Loucy (cell line): ENCODE measurements at regions not wholly inside any gene's neighbourhood (a gene's known extent, or its start where the extent isn't known, plus 50 kb on each side); places are given as distances from the start of the nearest gene placed in this dataset.
"Not testable (repeated sequence)": the region's sequence is repeated elsewhere in the genome, so short reads cannot be mapped to it uniquely, and the experiment has no call there.

Experiments
- H2AFZ ChIP-seq: fragments of 200-600 bp; sonication (generic); 2 replicates; pipeline ENCODE4 v1.6.0; 2016; ENCODE audit warnings: antibody characterized with exemption, mild to moderate bottlenecking, low read length, moderate library complexity
- H3F3A ChIP-seq: fragments of 200-600 bp; 2 replicates; pipeline ENCODE4 v1.6.0; 2016; ENCODE audit warnings: antibody characterized with exemption, low read depth, mild to moderate bottlenecking
- H3K27me3 ChIP-seq: fragments of 200-600 bp; sonication (generic); 2 replicates; pipeline ENCODE4 v1.6.1; 2014; ENCODE audit warnings: low read length, mild to moderate bottlenecking; ENCODE audit not compliant: insufficient read depth, poor library complexity, severe bottlenecking
- H3K36me3 ChIP-seq: fragments of 200-600 bp; sonication (generic); 2 replicates; pipeline ENCODE4 v1.6.1; 2016; ENCODE audit warnings: low read length; ENCODE audit not compliant: insufficient read depth
- H3K4me1 ChIP-seq: fragments of 200-600 bp; sonication (generic); 2 replicates; pipeline ENCODE4 v1.5.1; 2014; ENCODE audit warnings: low read length, mild to moderate bottlenecking; ENCODE audit not compliant: insufficient read depth, poor library complexity, severe bottlenecking
- H3K4me2 ChIP-seq: fragments of 200-600 bp; sonication (generic); 2 replicates; pipeline ENCODE4 v1.6.0; 2014; ENCODE audit warnings: antibody characterized with exemption, low read length, low read depth, mild to moderate bottlenecking; ENCODE audit not compliant: poor library complexity, severe bottlenecking
- H3K4me3 ChIP-seq: fragments of 200-600 bp; sonication (generic); 2 replicates; pipeline ENCODE4 v1.5.1; 2014; ENCODE audit warnings: low read length, mild to moderate bottlenecking, mixed read lengths; ENCODE audit not compliant: poor library complexity, severe bottlenecking
- H3K79me2 ChIP-seq: fragments of 200-600 bp; sonication (generic); 2 replicates; pipeline ENCODE4 v1.6.1; 2014; ENCODE audit warnings: low read length; ENCODE audit not compliant: insufficient read depth
- H3K9ac ChIP-seq: fragments of 200-600 bp; sonication (generic); 2 replicates; pipeline ENCODE4 v1.6.0; 2014; ENCODE audit warnings: mild to moderate bottlenecking, low read depth, low read length, moderate library complexity; ENCODE audit not compliant: poor library complexity, severe bottlenecking
- H3K9me2 ChIP-seq: fragments of 200-600 bp; sonication (generic); replicated peaks from 2 replicates; pipeline ENCODE4 v1.6.1; 2016; ENCODE audit warnings: low read depth, low read length, mixed read lengths
- H3K9me3 ChIP-seq: fragments of 200-600 bp; sonication (generic); 2 replicates; pipeline ENCODE4 v1.6.1; 2014; ENCODE audit warnings: mild to moderate bottlenecking, antibody characterized with exemption, low read length, low read depth; ENCODE audit not compliant: insufficient read depth
- H4K20me1 ChIP-seq: fragments of 200-600 bp; sonication (generic); 2 replicates; pipeline ENCODE4 v1.6.0; 2014; ENCODE audit warnings: antibody characterized with exemption, low read length, mild to moderate bottlenecking; ENCODE audit not compliant: insufficient read depth, poor library complexity, severe bottlenecking
- EZH2phosphoT487 ChIP-seq: fragments of 200-600 bp; IDR thresholded peaks from 2 replicates; pipeline ENCODE4 v1.6.1; 2018; ENCODE audit warnings: antibody characterized with exemption, mild to moderate bottlenecking, moderate library complexity, borderline replicate concordance
- TF ChIP-seq, protein P1 (sequence below): fragments of 200-600 bp; sonication (generic); conservative IDR thresholded peaks from 2 replicates; pipeline ENCODE4 v1.5.1; 2014; ENCODE audit warnings: mild to moderate bottlenecking, antibody characterized with exemption, low read length

DNA sequence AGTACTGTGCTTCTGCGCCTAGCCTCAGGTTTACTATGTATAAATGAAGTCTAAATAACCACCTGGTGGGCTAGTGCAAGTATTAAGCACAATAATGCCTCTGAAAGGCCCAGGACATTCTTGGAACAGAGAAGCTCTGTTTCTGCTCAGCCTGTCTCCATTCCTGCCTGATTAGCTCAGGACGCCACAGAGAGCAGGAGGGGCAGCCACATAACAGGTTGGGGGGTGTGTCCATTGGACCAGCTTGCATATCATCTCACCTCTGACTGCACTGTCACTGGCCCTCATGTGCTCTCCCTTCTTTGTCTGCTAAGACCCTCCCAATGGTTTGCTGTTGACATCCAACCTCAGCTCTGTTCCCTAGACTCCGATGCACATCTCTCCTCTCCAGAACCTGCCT lies 52.8 kb upstream of the IKZF1 start:
- no peaks in the 10 kb centered on the region for H4K20me1 ChIP-seq
- no peak for TF ChIP-seq EZH2phosphoT487
- TF ChIP-seq, protein P1, sequence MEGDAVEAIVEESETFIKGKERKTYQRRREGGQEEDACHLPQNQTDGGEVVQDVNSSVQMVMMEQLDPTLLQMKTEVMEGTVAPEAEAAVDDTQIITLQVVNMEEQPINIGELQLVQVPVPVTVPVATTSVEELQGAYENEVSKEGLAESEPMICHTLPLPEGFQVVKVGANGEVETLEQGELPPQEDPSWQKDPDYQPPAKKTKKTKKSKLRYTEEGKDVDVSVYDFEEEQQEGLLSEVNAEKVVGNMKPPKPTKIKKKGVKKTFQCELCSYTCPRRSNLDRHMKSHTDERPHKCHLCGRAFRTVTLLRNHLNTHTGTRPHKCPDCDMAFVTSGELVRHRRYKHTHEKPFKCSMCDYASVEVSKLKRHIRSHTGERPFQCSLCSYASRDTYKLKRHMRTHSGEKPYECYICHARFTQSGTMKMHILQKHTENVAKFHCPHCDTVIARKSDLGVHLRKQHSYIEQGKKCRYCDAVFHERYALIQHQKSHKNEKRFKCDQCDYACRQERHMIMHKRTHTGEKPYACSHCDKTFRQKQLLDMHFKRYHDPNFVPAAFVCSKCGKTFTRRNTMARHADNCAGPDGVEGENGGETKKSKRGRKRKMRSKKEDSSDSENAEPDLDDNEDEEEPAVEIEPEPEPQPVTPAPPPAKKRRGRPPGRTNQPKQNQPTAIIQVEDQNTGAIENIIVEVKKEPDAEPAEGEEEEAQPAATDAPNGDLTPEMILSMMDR, result no peak
- no peaks in the 10 kb centered on the region for H3K36me3 ChIP-seq
- no peaks in the 10 kb centered on the region for H3F3A ChIP-seq
- no peaks in the 10 kb centered on the region for H3K4me1 ChIP-seq
- H3K27me3 ChIP-seq, result no peaks in the 10 kb centered on the region
- no peak overlapping the region for H3K4me3 ChIP-seq
- no peak overlapping the region for H3K4me2 ChIP-seq
- peaks cover 6% of the 10 kb centered on the region for H3K9me3 ChIP-seq
- H2AFZ ChIP-seq, result no peak overlapping the region
- H3K9ac ChIP-seq, result no peak overlapping the region
- no peaks in the 10 kb centered on the region for H3K79me2 ChIP-seq
- no peaks in the 10 kb centered on the region for H3K9me2 ChIP-seq

DNA sequence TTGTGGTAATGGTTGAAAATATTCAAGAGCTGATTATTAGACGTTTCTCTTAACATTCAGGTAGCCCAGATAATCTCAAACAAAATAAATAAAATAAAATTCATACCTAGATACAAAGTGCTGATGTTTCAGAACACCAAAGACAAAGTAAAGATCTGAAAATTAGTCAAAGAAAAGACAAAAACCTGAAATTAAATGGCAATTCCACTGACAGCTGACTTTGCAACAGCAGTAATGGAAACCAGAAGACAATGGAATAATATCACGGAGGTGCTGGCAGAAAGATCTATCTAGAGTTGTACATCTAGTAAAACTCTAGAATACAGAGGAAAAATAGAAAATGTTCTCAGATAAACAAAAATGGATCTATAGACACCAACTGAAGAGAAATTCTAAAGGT lies 58.0 kb upstream of the IKZF1 start:
- no peaks in the 10 kb centered on the region for H3K36me3 ChIP-seq
- H2AFZ ChIP-seq, result no peak overlapping the region
- H3K79me2 ChIP-seq, result no peaks in the 10 kb centered on the region
- no peak for TF ChIP-seq EZH2phosphoT487
- TF ChIP-seq, protein P1, result no peak
- no peaks in the 10 kb centered on the region for H3K27me3 ChIP-seq
- H4K20me1 ChIP-seq, result no peaks in the 10 kb centered on the region
- H3K4me3 ChIP-seq, result no peak overlapping the region
- no peak overlapping the region for H3K4me2 ChIP-seq
- H3F3A ChIP-seq, result no peaks in the 10 kb centered on the region
- H3K4me1 ChIP-seq, result no peaks in the 10 kb centered on the region
- peaks cover 9% of the 10 kb centered on the region for H3K9me3 ChIP-seq
- H3K9ac ChIP-seq, result no peak overlapping the region
- H3K9me2 ChIP-seq, result no peaks in the 10 kb centered on the region

DNA sequence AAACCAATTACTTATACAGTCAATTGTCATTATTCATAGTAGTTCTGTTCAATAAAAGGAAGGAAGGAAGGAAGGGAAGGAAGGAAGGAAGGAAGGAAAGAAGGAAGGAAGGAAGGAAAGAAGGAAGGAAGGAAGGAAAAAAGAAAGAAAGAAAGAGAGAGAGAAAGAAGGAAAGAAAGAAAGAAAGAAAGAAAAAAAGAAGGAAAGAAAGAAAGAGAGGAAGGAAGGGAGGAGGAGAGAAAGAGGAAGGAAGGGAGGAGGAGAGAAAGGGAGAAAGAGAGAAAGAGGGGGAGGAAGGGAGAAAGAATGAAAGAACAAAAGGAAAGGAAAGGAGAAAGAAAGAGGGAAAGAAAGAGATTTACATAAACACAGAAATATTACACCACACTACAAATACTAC lies 62.4 kb upstream of the IKZF1 start:
- H3K4me2 ChIP-seq, H4K20me1 ChIP-seq, H3K9me3 ChIP-seq, H3K9me2 ChIP-seq, H3K36me3 ChIP-seq, H3F3A ChIP-seq, H3K79me2 ChIP-seq, H3K9ac ChIP-seq, H3K27me3 ChIP-seq, H3K4me1 ChIP-seq, H3K4me3 ChIP-seq, H2AFZ ChIP-seq: not testable (repeated sequence)

DNA sequence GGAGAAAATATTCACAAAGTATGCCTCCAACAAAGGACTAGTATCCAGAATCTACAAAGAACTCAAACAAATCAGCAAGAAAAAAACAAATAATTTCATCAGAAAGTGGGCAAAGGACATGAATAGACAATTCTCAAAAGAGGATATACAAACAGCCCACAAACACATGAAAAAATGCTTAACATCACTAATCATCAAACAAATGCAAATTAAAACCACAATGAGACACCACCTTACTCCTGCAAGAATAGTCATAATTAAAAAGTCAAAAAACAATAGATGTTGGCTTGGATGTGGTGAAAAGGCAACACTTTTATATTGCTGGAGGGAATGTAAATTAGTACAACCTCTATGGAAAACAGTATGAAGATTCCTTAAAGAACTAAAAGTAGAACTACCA lies 63.8 kb upstream of the IKZF1 start:
- not testable (repeated sequence) for H3F3A ChIP-seq, H3K36me3 ChIP-seq, H3K9me2 ChIP-seq, H4K20me1 ChIP-seq, H3K4me3 ChIP-seq, H3K79me2 ChIP-seq, H3K9me3 ChIP-seq, H3K4me2 ChIP-seq, H2AFZ ChIP-seq, H3K27me3 ChIP-seq, H3K9ac ChIP-seq, H3K4me1 ChIP-seq
